ENCODE measurements at regions not wholly inside any gene's neighbourhood (a gene's known extent, or its start where the extent isn't known, plus 50 kb on each side); places are given as distances from the start of the nearest gene placed in this dataset.

GRCh38 chr12:83276904-83277303 is 590.2 kb downstream of the TMTC2 start:
- Histone ChIP-seq H4K8ac (ENCODE audit: low read depth in 2 of 2, low read length in 2 of 2) (no peak overlapping the region), H3K9ac (ENCODE audit: low read depth, low read length) (no peak overlapping the region), H4K5ac (ENCODE audit: low read depth, low read length) (no peak overlapping the region), H3K9me1 (ENCODE audit: insufficient read depth, low read length) (no peaks in the 10 kb centered on the region), H2AK9ac (replicated peaks; ENCODE audit: low read depth, low read length, poor library complexity) (no peak overlapping the region), H3K4me1 (ENCODE audit: control insufficient read depth, insufficient read depth, low read length) (no peaks in the 10 kb centered on the region), H3K14ac (replicated peaks; ENCODE audit: low read depth, low read length) (no peak overlapping the region), H3K79me1 (ENCODE audit: low read depth in 1 of 2, low read length in 2 of 2) (no peaks in the 10 kb centered on the region), H2AFZ (replicated peaks; ENCODE audit: low read length, poor library complexity) (no peak overlapping the region), H3K9me3 (ENCODE audit: control insufficient read depth, insufficient read depth, low read length) (peaks cover 5% of the 10 kb centered on the region; the same call in 1 of the 2 replicates), H2AK5ac (ENCODE audit: low read depth, low read length) (no peak overlapping the region), H2BK15ac (ENCODE audit: low read depth, low read length) (no peak overlapping the region), H3K27ac (ENCODE audit: insufficient read depth, low read length) (no peak overlapping the region), H3K23ac (ENCODE audit: low read depth, low read length) (no peak overlapping the region), H3K27me3 (ENCODE audit: control insufficient read depth, insufficient read depth, low read length) (no peaks in the 10 kb centered on the region), H3K18ac (ENCODE audit: low read depth, low read length) (no peak overlapping the region), H4K20me1 (ENCODE audit: insufficient read depth, low read length) (no peaks in the 10 kb centered on the region), H3K36me3 (ENCODE audit: control insufficient read depth, insufficient read depth, low read length) (no peaks in the 10 kb centered on the region), H4K91ac (ENCODE audit: insufficient read depth, low read depth, low read length) (no peak overlapping the region), H2BK5ac (ENCODE audit: low read depth, low read length, poor library complexity, severe bottlenecking) (no peak overlapping the region), H2BK120ac (ENCODE audit: low read depth, low read length) (no peak overlapping the region), H2BK20ac (ENCODE audit: low read depth, low read length) (no peak overlapping the region), H3K56ac (ENCODE audit: extremely low read depth, insufficient read depth, low read length) (no peak overlapping the region), H3K4me3 (ENCODE audit: insufficient read depth, low read depth, low read length) (no peak overlapping the region), H3K4me2 (ENCODE audit: low read depth, low read length) (no peak overlapping the region), H3K4ac (ENCODE audit: low read depth, low read length) (no peak overlapping the region)
- ChIA-PET POLR2A (ENCODE audit: unreplicated experiment) (no interaction called here), CTCF (no interaction called here)
- DNase-seq (no peak), ATAC-seq (ENCODE audit: low read depth) (no peak)
- TF ChIP-seq MAFK (IDR thresholded peaks at IDR 0.05; ENCODE audit: low read depth, low read length) (peak; percentile 52; the same call in 1 of the 2 replicates), RAD21 (IDR thresholded peaks at IDR 0.05; ENCODE audit: low read length) (no peak)
- intact Hi-C loops (cut with micrococcal nuclease) = no loop called here
- no CpG with 5 or more reads among the region's 1 CpG for WGBS, 2 experiments (ENCODE audit: extremely low coverage in 2 of 2, insufficient read length in 1 of 2)
- dilution Hi-C loops (cut with HindIII; ENCODE audit: low sequenced_read_pairs, unreplicated experiment) = no loop called here
- no TSS peak for BruUV-seq (replicated peaks)
- in situ Hi-C loops (cut with MboI; ENCODE audit: low sequenced_read_pairs) = no loop called here

Measured in IMR-90 (cell line).